CD8-positive, alpha-beta memory T cell (primary cell): ENCODE measurements at regions not wholly inside any gene's neighbourhood (a gene's known extent, or its start where the extent isn't known, plus 50 kb on each side); places are given as distances from the start of the nearest gene placed in this dataset.

Experiments
- CTCF ChIA-PET: fragments of 350-600 bp; sonication (Branson Sonifier 250); formaldehyde crosslinking; loops from one replicate; lab custom pipeline; 2021; ENCODE audit warnings: antibody characterized with exemption; lab: Charles Lee
- POLR2A ChIA-PET: fragments of 350-600 bp; sonication (Branson Sonifier 250); formaldehyde crosslinking; loops from one replicate; lab custom pipeline; 2021; ENCODE audit warnings: antibody characterized with exemption; lab: Charles Lee
- DNase-seq, 5 donors: peaks; one replicate each; pipeline versions ENCODE4 v3.0.0 to v3.0.0-alpha.2; 2020 to 2022; ENCODE audit warnings: mixed read lengths in 1 of 5
- H3K27ac ChIP-seq: one replicate; pipeline ENCODE4 v1.7.0; 2013; ENCODE audit warnings: low read depth, mild to moderate bottlenecking, low read length, moderate library complexity
- H3K27me3 ChIP-seq: 2 replicates; pipeline ENCODE4 v1.7.0; 2013; ENCODE audit warnings: low read length, mild to moderate bottlenecking; ENCODE audit not compliant: insufficient read depth, poor library complexity, severe bottlenecking
- H3K36me3 ChIP-seq: 2 replicates; pipeline ENCODE4 v1.7.0; 2013; ENCODE audit warnings: mild to moderate bottlenecking, low read length, moderate library complexity; ENCODE audit not compliant: insufficient read depth
- H3K4me1 ChIP-seq: 2 replicates; pipeline ENCODE4 v1.7.0; 2013; ENCODE audit warnings: mild to moderate bottlenecking, low read length, moderate library complexity; ENCODE audit not compliant: insufficient read depth
- H3K4me3 ChIP-seq: 2 replicates; pipeline ENCODE4 v1.7.0; 2013; ENCODE audit warnings: mild to moderate bottlenecking, low read length
- H3K9me3 ChIP-seq: 2 replicates; pipeline ENCODE4 v1.7.0; 2013; ENCODE audit warnings: mild to moderate bottlenecking, low read length
- H3K27ac Mint-ChIP-seq, 8 donors: one replicate each; pipeline ENCODE4 v1.8.0; 2020 to 2021; ENCODE audit warnings: mixed read lengths in 8 of 8, mild to moderate bottlenecking in 6 of 8, inconsistent platforms in 3 of 8, moderate library complexity in 3 of 8
- H3K27me3 Mint-ChIP-seq, 2 donors: one replicate each; pipeline ENCODE4 v1.8.0; 2020 to 2021; ENCODE audit warnings: mixed read lengths in 2 of 2, mild to moderate bottlenecking in 1 of 2, moderate library complexity in 1 of 2
- H3K36me3 Mint-ChIP-seq, 3 donors: one replicate each; pipeline ENCODE4 v1.8.0; 2020 to 2021; ENCODE audit warnings: mixed read lengths in 3 of 3, inconsistent platforms in 1 of 3, mild to moderate bottlenecking in 1 of 3
- H3K4me1 Mint-ChIP-seq, 3 donors: one replicate each; pipeline ENCODE4 v1.8.0; 2020 to 2021; ENCODE audit warnings: mixed read lengths in 3 of 3, inconsistent platforms in 1 of 3, mild to moderate bottlenecking in 1 of 3
- H3K4me3 Mint-ChIP-seq, 7 donors: one replicate each; pipeline ENCODE4 v1.8.0; 2020 to 2021; ENCODE audit warnings: mixed read lengths in 7 of 7, mild to moderate bottlenecking in 6 of 7, moderate library complexity in 4 of 7, inconsistent platforms in 2 of 7
- H3K9me3 Mint-ChIP-seq, 5 donors: one replicate each; pipeline ENCODE4 v1.8.0; 2020 to 2022; ENCODE audit warnings: mixed read lengths in 5 of 5, mild to moderate bottlenecking in 3 of 5, moderate library complexity in 2 of 5, inconsistent platforms in 1 of 5

DNA sequence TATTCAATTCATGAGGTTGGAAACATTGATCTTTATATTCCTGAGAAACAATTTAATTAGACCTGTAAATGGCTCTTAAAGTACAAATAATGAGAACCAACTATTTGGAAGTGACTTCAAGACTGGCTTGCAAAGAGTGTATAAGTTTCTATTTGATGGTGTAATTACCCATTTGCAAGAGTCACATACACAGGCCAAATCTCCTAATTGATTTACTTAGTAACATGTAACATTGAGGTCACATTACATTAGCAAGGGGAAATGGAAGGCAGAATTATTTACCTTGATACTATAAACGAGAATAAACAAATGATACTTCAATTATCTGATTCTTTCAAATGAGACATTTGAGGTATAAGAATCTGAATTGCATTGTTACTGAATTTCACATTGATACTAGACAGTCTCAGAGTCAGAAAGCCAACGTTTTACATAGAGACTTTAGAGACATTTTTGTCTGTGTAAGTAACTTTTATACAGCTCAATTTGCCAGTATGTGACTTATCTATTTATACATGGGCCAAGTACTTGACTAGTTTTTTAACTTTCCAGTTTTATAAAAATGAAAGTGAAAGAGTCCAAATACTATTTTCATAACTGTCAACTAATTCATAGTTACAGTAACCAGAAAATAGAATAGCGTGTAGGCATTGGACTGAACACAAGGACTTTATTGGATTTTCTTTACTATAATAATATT is 95.6 kb upstream of the RFC3 start:
- Mint-ChIP-seq H3K4me3 (peak overlapping the region in 6 of 7 donors; percentile 12 to 52 (median 16)), H3K9me3 (no peaks in the 10 kb centered on the region), H3K36me3 (no peaks in the 10 kb centered on the region), H3K27ac (peak overlapping the region in 5 of 8 donors; percentile 2 to 75 (median 5)), H3K27me3 (no peaks in the 10 kb centered on the region), H3K4me1 (peaks cover 18 to 27% (median 26%) of the 10 kb centered on the region in 3 donors)
- Histone ChIP-seq H3K9me3 (no peaks in the 10 kb centered on the region), H3K27me3 (no peaks in the 10 kb centered on the region), H3K4me3 (no peak overlapping the region), H3K36me3 (no peaks in the 10 kb centered on the region), H3K27ac (no peak overlapping the region), H3K4me1 (peaks cover 16% of the 10 kb centered on the region)
- POLR2A ChIA-PET, result no interaction called here
- CTCF ChIA-PET, result interaction anchor here (1.1 to 4.0 kb wide), 5 partner anchors 179 to 1136 kb away, joined by 3 to 49 read pairs (median 5); partner anchors contain the start of gene PDS5B
- no peak for DNase-seq

DNA sequence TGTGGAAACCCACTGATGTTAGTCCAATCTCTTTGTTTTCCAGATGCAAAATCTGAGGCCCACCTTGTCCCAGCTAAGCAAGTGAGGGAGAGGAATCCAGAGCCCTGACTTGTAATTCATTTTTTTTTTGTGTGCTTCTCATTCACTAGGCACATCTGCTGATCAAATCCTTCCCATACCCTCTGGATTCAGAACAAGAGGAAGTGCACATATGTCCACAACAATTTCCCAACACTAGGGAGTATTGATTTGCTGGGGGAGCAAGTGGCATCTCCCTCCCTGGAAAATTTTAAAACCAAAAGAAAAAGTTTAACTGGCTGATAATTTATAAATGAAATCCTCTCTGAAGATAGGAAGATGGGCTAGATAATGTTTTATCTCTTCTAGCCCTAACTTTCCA is 94.6 kb upstream of the RFC3 start:
- Mint-ChIP-seq H3K27me3 (no peaks in the 10 kb centered on the region), H3K4me3 (peak overlapping the region in 1 of 7 donors; percentile 54), H3K9me3 (no peaks in the 10 kb centered on the region), H3K27ac (peak overlapping the region in 4 of 8 donors; percentile 2 to 80 (median 54)), H3K4me1 (peaks cover 18 to 27% (median 26%) of the 10 kb centered on the region in 3 donors), H3K36me3 (no peaks in the 10 kb centered on the region)
- POLR2A ChIA-PET, result no interaction called here
- no peaks in the 10 kb centered on the region for H3K9me3 ChIP-seq
- DNase-seq, result no peak
- H3K4me3 ChIP-seq, result no peak overlapping the region
- H3K4me1 ChIP-seq, result peaks cover 16% of the 10 kb centered on the region
- H3K27ac ChIP-seq, result no peak overlapping the region
- CTCF ChIA-PET, result interaction anchor here (0.5 to 4.0 kb wide), 11 partner anchors 11 to 1289 kb away, joined by 3 to 49 read pairs (median 4); no protein-coding TSS in a partner anchor
- no peaks in the 10 kb centered on the region for H3K36me3 ChIP-seq
- H3K27me3 ChIP-seq, result no peaks in the 10 kb centered on the region

DNA sequence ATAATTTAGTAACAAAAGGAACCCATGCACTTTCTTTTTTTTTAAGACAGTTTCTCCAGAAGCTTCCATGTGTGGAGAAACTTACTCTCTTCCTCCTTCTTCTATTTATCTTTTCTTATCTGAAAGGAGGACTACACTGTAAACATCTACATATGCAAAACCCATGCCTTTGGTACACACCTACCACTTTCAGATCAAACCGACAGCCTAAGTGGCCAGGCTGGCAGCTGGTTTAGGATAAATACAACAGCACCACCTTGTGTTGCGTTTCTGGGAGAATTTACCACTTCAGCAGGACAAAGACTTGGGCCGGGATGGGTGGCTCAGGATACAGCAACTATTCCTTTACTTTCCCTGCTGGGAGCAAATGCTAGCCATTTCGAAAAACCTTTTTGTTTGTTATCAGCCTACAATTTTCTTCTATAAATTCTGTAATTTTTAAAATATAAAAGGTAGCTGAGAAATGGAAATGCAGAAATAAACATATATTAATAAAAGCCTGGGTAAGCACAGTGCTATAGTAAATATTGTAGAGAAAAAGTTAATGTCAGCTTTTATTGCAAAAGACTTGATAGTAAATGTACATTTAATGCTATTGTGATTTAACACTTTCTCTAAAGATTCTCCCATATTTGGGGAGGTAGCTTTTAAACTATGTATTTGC is 94.0 kb upstream of the RFC3 start:
- Mint-ChIP-seq H3K9me3 (no peaks in the 10 kb centered on the region), H3K4me1 (peaks cover 18 to 27% (median 26%) of the 10 kb centered on the region in 3 donors), H3K27ac (peak overlapping the region in 3 of 8 donors; percentile 61 to 80 (median 78)), H3K36me3 (no peaks in the 10 kb centered on the region), H3K27me3 (no peaks in the 10 kb centered on the region), H3K4me3 (peak overlapping the region in 5 of 7 donors; percentile 1 to 39 (median 24))
- peak; percentile 40 to 78 (median 45) for DNase-seq
- Histone ChIP-seq H3K27ac (no peak overlapping the region), H3K9me3 (no peaks in the 10 kb centered on the region), H3K36me3 (no peaks in the 10 kb centered on the region), H3K4me1 (peaks cover 16% of the 10 kb centered on the region), H3K27me3 (no peaks in the 10 kb centered on the region), H3K4me3 (no peak overlapping the region)
- POLR2A ChIA-PET, result no interaction called here
- CTCF ChIA-PET, result interaction anchor here (0.5 to 4.0 kb wide), 17 partner anchors 11 to 1290 kb away, joined by 3 to 49 read pairs (median 3); partner anchors contain the start of gene RFC3

DNA sequence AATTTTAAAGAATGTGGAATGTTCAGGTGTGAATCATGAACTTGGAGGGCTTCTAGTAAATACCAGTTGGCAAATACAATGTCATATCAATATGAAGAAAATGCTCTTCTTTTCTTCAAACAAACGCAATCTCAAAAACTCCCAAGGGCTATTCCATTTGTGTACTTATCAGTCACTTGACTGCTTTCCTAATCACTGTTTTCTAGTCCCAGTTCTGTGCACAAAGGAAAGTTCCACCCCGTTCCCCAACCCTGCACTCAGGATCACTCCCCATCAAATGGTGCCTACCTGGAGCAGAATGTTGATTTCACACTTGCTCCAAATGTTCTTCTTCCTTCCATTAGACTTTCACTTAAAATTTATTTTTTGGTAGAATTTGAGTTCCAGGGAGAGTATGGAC is 92.6 kb upstream of the RFC3 start:
- H3K36me3 Mint-ChIP-seq, result no peaks in the 10 kb centered on the region
- H3K27me3 Mint-ChIP-seq, result no peaks in the 10 kb centered on the region
- no peaks in the 10 kb centered on the region for H3K36me3 ChIP-seq
- no peaks in the 10 kb centered on the region for H3K27me3 ChIP-seq
- POLR2A ChIA-PET, result no interaction called here
- peaks cover 16% of the 10 kb centered on the region for H3K4me1 ChIP-seq
- H3K9me3 ChIP-seq, result no peaks in the 10 kb centered on the region
- H3K4me1 Mint-ChIP-seq, result peaks cover 18 to 32% (median 26%) of the 10 kb centered on the region in 3 donors
- no peak for DNase-seq
- no peak overlapping the region for H3K4me3 Mint-ChIP-seq
- no peak overlapping the region for H3K27ac Mint-ChIP-seq
- no peak overlapping the region for H3K27ac ChIP-seq
- no peaks in the 10 kb centered on the region for H3K9me3 Mint-ChIP-seq
- H3K4me3 ChIP-seq, result no peak overlapping the region
- CTCF ChIA-PET, result interaction anchor here (1.3 to 4.0 kb wide), 4 partner anchors 17 to 497 kb away, joined by 3 to 49 read pairs (median 10); no protein-coding TSS in a partner anchor

DNA sequence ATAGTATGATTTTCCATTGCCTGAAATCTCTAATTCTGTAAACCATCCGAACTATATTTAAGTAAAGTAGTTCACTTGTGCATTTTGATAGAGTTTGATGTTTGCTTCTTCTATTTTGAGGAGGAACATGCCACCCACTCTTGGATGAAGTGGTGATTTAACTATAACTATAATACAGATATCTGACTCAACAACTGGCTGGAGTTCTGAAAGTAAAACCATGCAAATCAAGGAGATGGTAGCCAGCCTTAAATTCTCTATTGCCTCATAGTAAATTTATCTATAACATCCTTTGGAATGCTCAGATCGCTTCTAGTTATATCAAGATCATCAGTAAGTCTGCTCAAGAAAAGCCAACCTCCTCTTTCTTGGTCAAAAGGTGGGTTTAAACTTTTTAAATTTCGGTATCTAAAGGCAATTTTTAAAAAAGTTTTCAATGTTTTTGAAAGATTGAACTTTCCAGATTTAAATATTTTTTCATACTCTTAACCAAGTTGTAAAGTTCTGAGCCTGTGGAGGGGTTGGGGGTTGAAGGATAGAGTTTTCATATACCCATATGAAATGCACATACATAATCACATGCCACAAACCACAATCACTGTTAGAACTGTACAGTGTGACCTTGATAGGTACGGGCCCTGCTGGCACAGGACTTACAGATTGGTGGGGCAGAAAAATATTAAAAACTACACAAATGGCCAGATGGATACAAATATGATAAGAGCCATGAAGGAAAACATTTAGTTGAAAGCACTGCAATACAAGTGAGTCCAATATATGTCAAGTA is 90.5 kb upstream of the RFC3 start:
- CTCF ChIA-PET, result no interaction called here
- no peaks in the 10 kb centered on the region for H3K27me3 ChIP-seq
- H3K4me1 Mint-ChIP-seq, result peaks cover 8 to 20% (median 14%) of the 10 kb centered on the region in 3 donors
- peaks cover 14% of the 10 kb centered on the region for H3K4me1 ChIP-seq
- H3K27me3 Mint-ChIP-seq, result no peaks in the 10 kb centered on the region
- H3K36me3 ChIP-seq, result no peaks in the 10 kb centered on the region
- no peak overlapping the region for H3K27ac ChIP-seq
- H3K4me3 ChIP-seq, result no peak overlapping the region
- no peaks in the 10 kb centered on the region for H3K9me3 Mint-ChIP-seq
- no peaks in the 10 kb centered on the region for H3K9me3 ChIP-seq
- DNase-seq, result no peak
- H3K27ac Mint-ChIP-seq, result peak overlapping the region in 1 of 8 donors; percentile 73
- no peaks in the 10 kb centered on the region for H3K36me3 Mint-ChIP-seq
- POLR2A ChIA-PET, result no interaction called here
- H3K4me3 Mint-ChIP-seq, result no peak overlapping the region

DNA sequence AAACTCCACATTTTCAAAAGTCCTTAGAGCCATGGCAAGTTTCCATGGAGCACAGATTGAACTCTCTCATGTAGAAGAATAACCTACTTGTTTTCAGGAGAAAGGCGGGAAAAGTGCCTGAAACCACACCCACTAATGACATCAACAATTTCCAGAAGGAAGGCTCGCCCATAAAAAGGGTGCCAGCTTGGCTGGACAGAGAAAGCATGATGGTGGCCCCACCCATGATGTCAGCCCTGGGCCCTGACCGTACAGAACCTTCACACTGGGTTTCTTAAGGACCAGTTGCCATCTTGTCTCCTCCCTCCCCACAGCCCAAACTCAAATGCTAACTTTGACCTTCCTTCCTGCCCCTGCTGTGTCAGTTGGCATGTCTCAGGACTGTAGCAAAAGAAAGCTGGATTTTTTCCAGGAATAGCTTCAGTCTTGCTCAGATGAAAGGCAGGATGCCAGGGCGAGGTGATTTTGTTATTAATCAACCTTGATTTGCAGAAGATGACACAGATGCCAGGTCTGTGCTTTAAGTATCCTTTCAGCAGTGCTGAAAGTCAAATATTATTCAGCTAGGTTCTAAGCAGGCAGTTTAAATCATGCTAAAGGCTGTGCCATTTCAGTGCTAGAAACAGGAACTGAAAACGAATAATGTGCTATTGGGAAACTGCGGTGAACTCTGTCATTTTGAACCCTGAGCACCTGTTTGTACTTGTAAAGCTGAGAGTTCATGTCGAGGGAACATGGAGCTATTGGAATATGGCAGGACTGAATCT is 89.5 kb upstream of the RFC3 start:
- Mint-ChIP-seq H3K27me3 (peaks cover 0 to 1% of the 10 kb centered on the region in 2 donors), H3K27ac (no peak overlapping the region), H3K36me3 (no peaks in the 10 kb centered on the region), H3K4me1 (peaks cover 4 to 10% (median 5%) of the 10 kb centered on the region in 3 donors), H3K4me3 (no peak overlapping the region), H3K9me3 (no peaks in the 10 kb centered on the region)
- Histone ChIP-seq H3K4me1 (peaks cover 5% of the 10 kb centered on the region), H3K9me3 (no peaks in the 10 kb centered on the region), H3K4me3 (no peak overlapping the region), H3K27ac (no peak overlapping the region), H3K27me3 (no peaks in the 10 kb centered on the region), H3K36me3 (no peaks in the 10 kb centered on the region)
- POLR2A ChIA-PET, result no interaction called here
- CTCF ChIA-PET, result interaction anchor here (1.0 to 1.1 kb wide), 2 partner anchors 186 to 1142 kb away, joined by 3 read pairs; partner anchors contain the start of gene PDS5B
- DNase-seq, result no peak

DNA sequence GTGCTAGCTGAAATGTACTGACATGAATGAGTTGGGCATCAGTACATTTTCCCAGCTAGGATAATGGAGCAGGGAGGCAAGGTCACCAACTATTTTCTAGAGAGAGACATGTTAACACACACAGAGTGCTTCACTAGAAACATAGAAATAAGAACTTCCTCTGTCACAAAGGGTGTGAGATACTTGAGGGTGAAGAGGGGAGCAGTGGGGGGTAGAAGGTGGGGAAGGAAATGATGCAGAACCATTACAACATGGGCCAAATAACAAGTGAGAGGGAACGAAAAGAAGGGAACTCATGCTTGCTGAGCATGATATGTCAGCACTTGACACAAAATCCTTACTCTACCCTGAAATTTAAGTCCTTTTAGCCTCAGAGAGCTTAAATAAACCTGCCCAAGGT is 87.8 kb upstream of the RFC3 start:
- POLR2A ChIA-PET, result no interaction called here
- Mint-ChIP-seq H3K4me3 (no peak overlapping the region), H3K36me3 (no peaks in the 10 kb centered on the region), H3K27me3 (peaks cover 0 to 1% of the 10 kb centered on the region in 2 donors), H3K27ac (no peak overlapping the region), H3K4me1 (peaks cover 0 to 5% (median 0%) of the 10 kb centered on the region in 3 donors), H3K9me3 (no peaks in the 10 kb centered on the region)
- Histone ChIP-seq H3K4me3 (no peak overlapping the region), H3K9me3 (no peaks in the 10 kb centered on the region), H3K27ac (no peak overlapping the region), H3K27me3 (no peaks in the 10 kb centered on the region), H3K36me3 (no peaks in the 10 kb centered on the region), H3K4me1 (no peaks in the 10 kb centered on the region)
- DNase-seq, result no peak
- CTCF ChIA-PET, result interaction anchor here (0.6 to 1.5 kb wide), 3 partner anchors 187 to 1144 kb away, joined by 3 to 4 read pairs (median 3); partner anchors contain the start of gene PDS5B
